ENCODE measurements at regions not wholly inside any gene's neighbourhood (a gene's known extent, or its start where the extent isn't known, plus 50 kb on each side); places are given as distances from the start of the nearest gene placed in this dataset.

GRCh38 chr11:128261011-128261421 is 326.3 kb downstream of the ETS1 start:
- TF ChIP-seq POLR2A (IDR thresholded peaks at IDR 0.05; ENCODE audit: low read depth, low read length) (no peak), CTCF (conservative IDR thresholded peaks at IDR 0.05; ENCODE audit: low read depth, low read length) (no peak), RFX5 (IDR thresholded peaks at IDR 0.05; ENCODE audit: low read depth, low read length) (no peak), RAD21 (IDR thresholded peaks at IDR 0.05; ENCODE audit: low read length) (no peak), SMC3 (IDR thresholded peaks at IDR 0.05; ENCODE audit: low read depth, low read length) (no peak), MXI1 (IDR thresholded peaks at IDR 0.05; ENCODE audit: borderline replicate concordance, low read depth, low read length) (no peak), BHLHE40 (IDR thresholded peaks at IDR 0.05; ENCODE audit: low read depth, low read length) (no peak), CEBPB (IDR thresholded peaks at IDR 0.05; ENCODE audit: low read depth, low read length) (no peak), MAZ (IDR thresholded peaks at IDR 0.05; ENCODE audit: borderline replicate concordance, low read depth, low read length) (no peak), MAFK (IDR thresholded peaks at IDR 0.05; ENCODE audit: low read depth, low read length) (no peak)
- TF ChIP-seq, protein P1, sequence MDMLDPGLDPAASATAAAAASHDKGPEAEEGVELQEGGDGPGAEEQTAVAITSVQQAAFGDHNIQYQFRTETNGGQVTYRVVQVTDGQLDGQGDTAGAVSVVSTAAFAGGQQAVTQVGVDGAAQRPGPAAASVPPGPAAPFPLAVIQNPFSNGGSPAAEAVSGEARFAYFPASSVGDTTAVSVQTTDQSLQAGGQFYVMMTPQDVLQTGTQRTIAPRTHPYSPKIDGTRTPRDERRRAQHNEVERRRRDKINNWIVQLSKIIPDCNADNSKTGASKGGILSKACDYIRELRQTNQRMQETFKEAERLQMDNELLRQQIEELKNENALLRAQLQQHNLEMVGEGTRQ (IDR thresholded peaks at IDR 0.05; ENCODE audit: low read depth, low read length), result no peak
